Limb (tissue), 2 donors: ENCODE measurements at regions not wholly inside any gene's neighbourhood (a gene's known extent, or its start where the extent isn't known, plus 50 kb on each side); places are given as distances from the start of the nearest gene placed in this dataset.

Experiments
- DNase-seq, 2 donors: peaks; one replicate each; pipeline ENCODE4 v3.0.0-alpha.2; 2016; ENCODE audit errors: extremely low spot score in 2 of 2

DNA sequence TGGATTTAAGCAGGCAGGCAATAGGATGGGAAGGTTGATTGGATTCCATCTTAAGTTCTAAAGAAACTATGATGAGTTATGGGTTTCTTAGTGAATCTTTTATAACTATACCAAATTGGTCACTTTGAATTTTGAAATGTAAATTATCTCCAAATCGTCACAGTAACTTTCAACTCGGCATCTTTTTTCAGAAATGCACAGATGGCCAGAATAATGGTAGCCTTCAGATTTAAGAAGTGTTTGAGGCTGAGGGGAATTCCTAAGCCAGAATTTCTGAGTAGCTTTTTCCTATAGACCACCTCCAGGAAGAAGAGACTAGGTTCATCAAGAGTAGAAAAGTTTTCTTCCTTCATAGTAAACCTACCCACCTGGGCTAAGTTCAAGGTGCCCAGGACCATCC is 663.7 kb upstream of the TENM3 start:
- no peak for DNase-seq

DNA sequence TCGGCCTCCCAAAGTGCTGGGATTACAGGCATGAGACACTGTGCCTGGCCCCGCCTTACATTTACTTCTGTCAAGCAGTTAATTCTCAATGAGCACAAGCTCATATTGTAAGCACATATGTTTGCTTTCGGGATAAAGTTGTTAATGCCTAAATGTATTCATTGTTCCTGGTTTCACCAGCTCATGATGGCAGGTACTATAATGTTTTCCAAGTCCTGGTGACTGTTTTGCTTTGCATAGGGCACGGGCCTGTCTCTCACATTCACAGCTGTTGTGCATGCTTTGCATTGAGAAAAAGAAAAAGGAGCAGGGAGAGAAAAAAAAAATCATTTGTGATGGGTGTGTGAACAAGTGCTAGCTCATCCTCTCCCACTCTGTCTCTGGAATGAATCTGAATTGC is 661.2 kb upstream of the TENM3 start:
- DNase-seq = no peak

DNA sequence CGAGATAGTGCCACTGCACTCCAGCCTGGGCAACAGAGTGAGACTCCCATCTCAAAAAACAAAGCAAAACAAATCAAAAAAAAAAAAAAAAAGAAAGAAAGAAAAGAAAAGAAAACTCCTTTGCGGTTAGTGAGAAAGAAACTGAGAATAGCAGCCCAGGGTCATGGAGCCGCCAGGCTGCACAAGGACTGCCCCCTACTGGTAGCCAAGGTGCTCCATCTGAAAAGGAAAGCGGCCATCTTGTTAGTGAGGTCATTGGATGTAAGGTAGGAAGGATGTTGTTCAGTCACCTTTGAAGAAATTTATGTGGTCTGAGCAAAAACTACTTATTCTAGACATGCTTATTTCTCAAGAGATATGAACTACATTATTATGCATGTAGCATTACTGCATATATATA is 660.6 kb upstream of the TENM3 start:
- DNase-seq = no peak

DNA sequence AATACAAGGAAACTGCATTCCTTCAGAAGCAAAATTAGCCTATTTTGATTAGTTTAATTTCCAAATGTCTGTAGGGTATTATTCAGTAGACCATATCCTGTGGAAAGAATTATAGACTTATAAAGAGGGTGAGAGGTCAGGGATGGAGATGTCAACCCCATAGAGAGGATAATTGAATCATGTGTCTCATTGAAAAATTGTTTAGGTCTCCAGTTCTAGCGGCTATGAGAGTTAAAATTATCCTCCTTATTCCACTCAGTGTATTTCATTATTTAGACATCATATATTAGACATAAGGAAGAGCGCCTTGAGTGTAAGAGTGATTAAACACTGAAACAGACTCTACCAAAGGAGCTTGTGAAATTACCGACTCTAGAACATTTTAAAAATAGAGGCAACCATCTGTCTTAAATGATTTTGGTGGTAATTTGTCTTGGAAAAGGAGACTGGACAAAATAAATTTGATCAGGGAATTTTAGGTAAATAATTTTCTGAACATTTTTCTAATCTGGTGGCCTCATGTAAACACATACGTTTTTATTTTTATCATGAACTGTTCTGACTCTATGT is 654.4 kb upstream of the TENM3 start:
- DNase-seq = no peak

DNA sequence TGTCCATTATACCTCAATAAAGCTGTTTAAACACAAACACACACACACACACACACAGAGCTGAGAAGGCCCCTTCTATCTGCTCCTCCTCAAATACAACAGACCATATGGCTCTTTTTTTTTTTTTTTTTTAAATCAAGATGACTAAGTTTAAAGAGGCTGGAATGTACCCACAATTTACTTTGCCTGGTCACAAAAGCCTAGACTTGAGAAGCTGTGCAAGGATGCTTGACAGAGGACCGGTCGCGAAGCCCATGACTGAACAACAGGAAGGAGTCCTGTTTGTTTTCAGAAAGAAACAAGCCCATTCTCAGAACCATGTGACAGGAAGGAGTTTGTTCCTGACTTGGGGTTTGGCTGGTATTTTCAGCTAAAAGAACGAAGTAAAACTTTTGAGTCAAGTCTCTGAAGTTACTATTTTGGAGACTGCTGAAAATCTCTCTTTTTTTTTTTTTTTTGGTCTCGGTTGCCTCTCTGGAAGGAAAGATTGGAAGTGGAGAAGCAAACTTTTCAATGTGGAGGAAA is 650.9 kb upstream of the TENM3 start:
- no peak for DNase-seq

DNA sequence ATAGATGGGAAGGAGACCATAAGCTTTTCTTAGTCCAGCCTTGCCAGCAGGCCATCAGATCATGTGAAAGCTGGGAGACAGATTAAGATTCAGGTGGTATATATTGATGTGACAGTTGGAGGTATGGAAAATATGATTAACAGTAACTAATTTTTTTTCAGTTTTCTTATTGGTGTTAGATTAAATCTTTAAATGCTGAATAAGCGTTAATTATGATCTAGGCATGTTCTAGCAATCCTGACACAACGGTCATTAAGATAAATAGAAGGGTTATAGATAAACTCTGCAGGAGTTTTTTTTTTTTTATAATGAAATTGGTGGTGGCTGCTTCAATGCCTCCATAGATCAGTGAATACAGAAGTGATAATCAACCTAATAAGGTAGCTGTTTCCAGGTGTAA is 649.5 kb upstream of the TENM3 start:
- DNase-seq = no peak

DNA sequence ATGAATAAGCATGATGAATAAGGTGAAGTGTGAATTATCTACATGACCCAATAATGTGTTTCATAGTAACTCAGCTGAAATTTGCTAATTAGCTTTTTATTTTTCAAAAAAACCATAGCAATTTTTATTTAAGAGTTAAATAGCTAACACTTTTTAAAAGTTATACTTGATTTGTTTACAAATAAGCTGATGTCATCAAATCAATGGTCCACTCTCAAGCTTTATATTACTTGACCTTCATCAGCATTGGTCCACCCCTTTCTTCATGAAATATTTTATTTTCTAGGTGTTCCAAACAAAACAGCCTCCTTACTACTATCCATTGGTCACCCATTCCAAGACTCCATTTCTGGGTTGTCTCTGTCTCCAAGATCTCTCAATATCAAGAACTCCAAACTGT is 649.0 kb upstream of the TENM3 start:
- DNase-seq = no peak

DNA sequence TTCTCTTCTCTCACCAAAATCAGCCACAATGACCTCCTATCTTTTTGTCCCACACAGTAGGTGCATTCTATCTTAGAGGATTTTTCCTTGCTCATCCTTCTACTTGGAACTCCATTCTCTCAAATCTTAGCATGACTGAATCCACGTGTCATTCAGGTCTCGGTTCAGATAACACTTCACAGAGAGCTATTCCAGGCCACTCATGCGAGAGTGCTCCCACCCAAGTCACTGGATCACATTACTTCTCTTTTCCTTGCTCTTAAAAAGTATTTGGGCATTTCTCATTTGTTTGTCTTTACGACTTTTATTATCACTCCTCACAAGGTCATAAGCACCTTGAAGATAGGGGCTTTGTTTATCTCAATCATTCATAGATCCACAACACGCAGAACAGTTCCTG is 647.5 kb upstream of the TENM3 start:
- no peak for DNase-seq

DNA sequence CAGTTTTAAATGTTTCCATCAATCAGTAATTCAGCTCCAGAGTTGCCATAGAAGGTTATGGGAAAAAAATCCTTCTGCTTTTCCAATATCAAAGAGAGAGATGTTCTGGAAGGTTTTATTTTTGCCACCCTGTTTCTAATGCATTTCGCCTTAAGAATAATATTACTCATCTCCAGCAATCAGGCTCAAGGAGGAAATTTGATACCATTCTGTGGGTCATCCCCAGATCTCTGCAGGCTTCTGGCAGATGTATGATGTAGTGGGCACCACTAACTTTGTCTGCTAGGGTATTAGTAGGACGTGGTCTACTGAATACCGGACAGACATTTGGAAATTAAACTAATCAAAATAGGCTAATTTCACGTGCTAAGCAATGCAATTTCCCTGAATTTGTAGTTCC is 645.4 kb upstream of the TENM3 start:
- DNase-seq = no peak

DNA sequence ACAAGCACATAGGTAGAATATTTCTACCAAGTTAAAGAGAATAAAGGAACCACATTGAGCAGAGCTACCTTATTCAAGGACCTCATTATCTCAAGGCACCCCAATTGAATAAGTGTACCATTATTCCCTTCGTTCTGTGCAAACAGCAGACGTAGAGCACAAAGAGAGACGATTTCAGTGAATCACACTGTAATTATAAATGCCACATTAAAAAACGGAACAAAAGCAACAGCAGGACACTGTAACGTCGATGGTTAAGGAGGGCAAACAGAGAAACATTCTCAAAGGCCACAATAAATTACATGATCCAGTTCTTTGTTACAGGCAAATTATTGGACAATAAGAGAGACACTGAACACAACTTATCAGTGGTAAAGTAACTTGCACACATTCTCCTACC is 644.1 kb upstream of the TENM3 start:
- DNase-seq = no peak

DNA sequence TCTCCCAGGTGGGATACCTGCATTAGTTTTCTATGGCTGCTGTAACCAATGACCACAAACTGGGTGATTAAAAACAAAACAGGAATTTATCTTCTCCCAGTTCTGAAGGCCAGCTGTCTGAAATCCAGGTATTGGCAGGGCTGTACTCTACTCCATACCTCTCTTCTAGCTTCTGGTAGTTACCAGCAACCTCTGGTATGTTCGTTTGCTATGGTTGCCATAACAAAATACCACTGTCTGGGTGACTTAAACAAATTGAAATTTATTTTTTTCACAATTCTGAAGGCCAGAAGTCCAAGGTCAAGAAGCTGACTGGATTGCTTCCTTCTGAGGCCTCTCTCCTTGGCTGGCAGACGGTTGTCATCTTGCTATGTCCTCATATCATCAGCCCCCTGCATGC is 642.1 kb upstream of the TENM3 start:
- DNase-seq = no peak

DNA sequence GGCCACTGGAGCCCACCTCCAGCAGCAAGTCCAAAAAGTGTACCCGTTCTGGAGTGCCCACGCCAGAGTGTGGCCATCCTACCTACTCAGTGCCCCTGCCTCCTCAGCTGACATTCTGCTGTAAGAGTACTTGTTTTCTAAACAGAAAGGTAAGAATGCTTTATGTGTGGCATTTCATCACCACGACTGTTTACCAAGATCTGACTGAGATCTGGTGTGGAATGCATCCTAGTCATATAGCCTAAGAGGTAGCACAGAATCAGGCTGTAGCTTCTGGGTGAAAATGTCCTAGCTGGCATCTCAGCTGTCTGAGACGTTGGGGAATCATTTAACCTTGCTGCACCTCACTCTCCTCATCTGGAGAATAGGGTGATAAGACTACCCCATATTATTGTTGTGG is 638.7 kb upstream of the TENM3 start:
- DNase-seq = no peak

DNA sequence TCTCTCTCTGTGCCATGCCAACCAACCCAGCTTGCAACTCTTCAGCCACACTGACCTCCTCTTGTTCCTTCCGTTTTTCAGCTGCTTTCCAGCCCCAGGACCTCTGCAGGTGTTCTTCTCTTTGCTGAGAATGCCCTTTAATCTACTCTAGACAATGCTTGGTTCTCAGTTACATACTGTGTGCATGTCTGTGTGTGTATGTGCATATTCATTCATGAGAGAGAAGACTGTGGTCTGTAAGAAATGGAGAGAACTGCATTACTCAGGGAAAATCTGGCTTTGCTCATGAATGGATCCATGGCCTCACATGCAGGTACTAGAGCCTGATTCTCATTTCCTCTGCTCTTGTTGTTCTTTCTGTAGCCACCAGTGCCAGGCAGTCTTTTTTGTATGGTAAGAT is 636.9 kb upstream of the TENM3 start:
- DNase-seq = no peak

DNA sequence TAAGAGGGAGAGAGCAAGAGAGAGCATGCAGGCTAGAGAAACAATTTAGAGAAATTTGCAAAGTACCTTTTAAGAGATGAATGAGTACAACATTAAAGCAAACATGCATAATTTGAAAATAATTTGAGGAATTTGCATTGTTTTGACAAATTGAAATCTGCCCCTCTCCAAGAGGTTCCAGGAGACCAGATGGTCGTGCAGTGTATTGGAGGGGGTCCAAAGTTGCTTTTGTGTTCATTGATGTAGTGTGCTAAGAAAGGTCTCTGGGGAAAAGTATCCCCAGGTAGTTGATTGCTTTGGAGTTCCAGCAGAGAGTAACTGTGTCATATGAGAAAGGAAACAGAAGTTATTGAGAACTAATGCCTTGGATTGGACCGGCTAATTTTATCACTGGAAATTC is 635.0 kb upstream of the TENM3 start:
- DNase-seq = no peak

DNA sequence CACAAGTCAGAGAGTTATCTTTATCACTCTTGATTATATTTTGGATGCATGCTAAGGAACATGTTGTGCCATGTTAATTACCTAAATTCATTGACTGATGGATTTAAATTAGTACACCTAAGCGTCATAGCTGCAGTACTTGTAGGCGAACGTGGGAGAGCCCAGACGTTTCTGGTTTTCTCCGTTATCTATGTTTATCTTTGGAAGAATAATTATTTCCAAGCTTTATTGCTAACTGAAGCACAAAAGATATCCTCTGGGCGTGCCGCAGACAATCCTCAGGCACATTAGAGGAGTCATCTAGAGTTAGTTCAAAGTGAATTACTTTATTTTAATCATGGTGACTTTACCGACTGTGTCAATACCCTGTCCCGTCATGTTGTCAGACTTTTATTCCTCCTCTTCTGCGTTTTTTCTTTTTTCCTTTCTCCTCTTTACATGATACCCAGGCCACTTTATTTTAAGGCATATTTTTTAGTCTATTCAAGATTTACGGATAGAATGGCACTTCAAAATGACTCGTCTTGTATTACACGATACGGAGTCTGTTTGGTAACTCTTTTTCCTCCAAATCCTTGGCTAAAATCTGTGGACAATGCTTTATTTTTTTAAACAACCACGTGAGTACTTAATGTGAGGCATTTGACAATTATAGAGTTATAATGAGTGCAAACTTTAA is 632.0 kb upstream of the TENM3 start:
- no peak for DNase-seq

DNA sequence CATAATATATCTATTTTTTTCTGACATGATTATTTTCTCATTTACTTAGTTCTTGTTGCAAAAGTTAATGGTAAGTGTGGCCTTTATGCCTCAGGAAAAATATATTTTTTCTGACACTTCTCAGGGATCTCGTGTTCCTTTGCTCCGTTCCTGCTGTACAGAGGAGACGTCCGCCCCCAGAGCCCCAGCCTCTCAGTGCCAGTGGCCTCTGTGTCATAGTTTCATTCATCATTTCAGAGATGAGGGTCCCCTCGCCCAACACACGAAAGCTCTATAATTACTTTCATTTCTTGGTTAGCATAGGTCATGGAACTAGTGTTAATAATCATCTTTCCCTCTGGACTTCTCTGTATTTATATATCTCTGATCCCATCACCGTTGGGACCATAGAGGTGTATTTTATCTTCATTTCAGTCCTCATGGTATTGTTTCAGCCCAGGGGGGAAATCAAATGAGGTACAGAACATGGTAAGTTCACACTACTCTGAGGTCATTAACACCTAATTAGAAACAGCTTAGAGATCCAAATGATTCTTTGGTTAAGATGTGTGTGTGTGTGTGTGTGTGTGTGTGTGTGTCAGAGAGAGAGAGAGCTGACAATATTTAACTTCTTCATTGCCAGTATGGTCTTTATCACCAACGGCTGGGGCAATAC is 631.1 kb upstream of the TENM3 start:
- DNase-seq = no peak

DNA sequence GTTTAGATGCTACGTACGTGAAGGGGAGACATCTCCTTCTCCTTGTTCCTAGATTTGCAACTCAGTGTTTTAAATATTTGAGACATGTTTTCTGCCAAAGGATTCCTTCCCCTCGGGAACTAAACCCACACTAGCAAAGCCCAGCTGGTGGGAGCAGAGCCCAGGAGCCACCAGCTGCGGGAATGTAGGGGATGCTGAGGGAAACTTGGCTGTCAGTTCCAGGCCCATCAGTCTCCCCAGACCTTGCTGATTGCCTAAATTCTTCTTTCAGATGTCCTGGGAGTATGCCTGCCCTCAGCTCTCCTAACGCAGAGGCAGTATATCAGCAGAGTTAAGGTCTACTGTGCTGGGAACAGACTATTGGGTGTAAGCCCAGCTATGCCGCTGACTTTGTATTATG is 630.0 kb upstream of the TENM3 start:
- DNase-seq = no peak

DNA sequence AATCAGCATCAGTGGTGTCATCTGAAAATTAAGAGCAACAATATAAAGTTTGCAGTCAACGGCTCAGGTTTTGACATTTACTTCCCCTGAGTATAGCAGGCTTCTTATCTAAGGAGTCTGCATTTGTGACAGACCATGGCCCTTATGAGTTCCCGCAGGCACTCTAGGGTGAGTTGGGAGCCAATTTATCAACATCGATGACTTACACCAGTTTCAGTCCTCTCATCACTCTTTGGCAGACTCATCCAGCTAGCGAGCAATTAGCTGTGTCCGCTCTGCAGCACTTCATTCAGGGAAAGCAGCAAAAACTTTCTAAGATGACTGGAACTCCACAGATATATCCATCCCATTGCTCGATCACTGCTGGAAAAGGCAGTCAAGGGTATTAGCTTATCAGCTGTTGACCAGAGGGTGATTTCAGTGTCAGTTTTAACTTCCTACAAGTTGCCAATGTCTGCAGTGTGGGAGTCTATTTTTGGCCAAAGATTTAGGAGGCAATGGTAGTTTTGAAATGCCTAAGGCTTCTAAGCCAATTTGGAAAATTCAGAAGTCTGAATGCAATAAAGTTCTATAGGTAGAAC is 625.1 kb upstream of the TENM3 start:
- no peak for DNase-seq

DNA sequence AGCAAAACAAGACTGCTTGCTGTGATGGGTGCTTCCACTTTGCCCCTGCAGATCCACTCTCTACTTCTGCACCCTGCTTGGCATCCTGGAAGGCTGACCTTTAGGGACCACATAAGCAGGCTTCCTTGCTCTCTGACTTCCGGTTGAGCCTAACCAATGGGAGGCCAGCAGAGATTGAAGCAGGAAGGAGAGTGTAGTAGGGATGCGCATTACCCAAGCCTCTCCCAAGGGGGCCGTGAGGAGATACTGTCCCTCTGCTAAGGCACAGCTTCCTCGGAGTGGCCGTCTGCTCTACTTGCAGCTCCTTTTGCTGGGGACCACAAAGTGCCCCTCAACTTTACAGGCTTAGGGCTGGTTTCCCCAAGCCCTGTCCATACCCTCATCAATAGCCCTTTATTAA is 624.3 kb upstream of the TENM3 start:
- no peak for DNase-seq

DNA sequence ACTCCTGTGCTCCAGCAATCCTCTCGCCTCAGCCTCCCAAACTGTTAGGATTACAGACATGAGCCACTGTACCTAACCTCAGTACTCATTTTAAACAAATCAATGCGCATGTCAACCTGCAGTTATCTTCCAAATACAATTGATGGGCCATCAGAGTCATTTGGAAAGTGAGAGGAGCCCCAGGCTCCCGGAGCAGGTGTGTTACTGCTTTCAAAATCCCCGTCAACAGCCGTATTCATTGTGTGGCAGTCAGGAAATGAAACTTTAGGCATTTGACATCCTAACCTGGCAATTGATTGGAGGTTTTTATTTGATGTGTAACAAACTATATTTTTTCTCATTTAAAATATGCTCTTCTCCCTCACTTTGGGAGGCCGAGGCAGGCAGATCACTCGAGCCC is 623.6 kb upstream of the TENM3 start:
- no peak for DNase-seq

DNA sequence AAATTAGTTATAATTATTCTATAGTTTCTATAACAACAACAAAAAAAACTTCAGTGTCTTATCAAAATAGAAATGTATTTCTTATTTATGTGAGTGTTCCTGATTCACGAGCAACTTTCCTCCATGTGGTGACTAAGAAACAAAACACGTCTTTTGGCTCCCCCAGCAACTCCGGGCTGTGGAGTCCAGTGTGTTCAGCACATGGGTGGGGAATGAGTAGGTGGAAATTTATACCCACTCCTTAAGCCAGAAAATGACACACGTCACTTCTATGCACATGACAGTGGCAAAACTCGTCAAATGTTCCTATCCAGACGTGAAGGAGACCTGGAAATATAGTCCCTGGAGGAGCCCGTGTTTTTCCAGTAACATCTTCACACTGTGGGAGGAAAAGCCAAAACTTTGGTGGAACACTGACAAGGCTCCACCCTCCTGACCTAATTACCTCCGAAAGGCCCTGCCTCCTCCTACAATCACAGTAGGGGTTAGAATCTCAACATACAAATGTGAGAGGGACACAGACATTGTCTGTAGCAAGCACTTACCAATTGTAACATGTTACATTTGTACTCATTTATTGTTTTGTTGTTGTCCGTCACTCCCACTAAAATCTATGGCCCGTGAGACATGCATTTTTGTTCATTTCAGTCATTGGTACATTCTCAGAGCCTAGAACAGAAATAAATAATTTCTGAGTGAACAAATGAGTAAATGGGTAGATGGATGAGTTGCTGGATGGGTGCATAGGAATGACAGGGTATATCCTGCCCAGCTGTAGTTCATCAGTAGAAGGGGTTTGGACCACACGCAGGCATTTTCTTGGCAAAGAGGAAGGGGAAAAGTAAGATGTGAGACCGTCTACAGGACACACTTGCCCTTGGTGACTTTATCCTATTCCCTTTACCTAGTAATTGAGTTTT is 605.8 kb upstream of the TENM3 start:
- DNase-seq = no peak

DNA sequence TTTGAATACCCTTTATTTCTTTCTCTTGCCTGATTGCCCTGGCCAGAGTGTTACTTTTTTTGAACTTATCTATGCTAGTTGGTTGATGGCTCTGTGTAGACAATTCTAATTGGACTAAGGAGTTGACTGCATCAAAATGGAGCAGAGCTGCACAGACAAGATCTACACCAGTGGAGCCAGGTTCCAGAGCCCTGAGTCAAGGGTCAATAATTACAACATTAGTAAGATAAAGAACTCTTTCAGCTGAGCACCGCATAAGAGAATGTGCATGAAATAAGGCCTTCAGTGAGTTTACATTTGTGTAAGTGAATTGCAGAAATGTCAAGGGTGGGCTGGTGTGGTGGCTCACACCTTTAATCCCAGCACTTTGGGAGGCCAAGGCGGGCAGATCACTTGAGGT is 599.7 kb upstream of the TENM3 start:
- DNase-seq = no peak
